ENCODE measurements at regions not wholly inside any gene's neighbourhood (a gene's known extent, or its start where the extent isn't known, plus 50 kb on each side); places are given as distances from the start of the nearest gene placed in this dataset.

DNA sequence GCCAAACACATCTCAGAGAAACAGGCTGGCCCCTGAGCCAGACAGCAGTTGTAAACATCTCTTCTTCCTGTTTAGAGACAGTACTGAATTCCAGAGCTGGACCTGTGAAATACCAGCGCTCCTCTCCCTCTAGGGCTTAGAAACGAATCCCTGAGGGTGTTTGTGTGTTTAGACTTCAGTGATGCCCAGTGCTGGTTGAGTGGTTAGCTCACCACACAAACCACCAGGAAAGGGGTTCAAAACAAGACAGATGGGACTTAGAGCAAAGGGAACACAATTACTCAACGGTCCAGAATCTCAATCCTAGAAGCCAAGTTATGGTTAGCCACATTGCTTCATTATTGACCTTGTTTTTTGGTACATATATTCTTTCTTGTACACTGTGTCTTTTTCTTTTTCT, 108.7 kb upstream of the TMEM170B start (continued):
- TF ChIP-seq, protein P1, sequence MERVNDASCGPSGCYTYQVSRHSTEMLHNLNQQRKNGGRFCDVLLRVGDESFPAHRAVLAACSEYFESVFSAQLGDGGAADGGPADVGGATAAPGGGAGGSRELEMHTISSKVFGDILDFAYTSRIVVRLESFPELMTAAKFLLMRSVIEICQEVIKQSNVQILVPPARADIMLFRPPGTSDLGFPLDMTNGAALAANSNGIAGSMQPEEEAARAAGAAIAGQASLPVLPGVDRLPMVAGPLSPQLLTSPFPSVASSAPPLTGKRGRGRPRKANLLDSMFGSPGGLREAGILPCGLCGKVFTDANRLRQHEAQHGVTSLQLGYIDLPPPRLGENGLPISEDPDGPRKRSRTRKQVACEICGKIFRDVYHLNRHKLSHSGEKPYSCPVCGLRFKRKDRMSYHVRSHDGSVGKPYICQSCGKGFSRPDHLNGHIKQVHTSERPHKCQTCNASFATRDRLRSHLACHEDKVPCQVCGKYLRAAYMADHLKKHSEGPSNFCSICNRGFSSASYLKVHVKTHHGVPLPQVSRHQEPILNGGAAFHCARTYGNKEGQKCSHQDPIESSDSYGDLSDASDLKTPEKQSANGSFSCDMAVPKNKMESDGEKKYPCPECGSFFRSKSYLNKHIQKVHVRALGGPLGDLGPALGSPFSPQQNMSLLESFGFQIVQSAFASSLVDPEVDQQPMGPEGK (CRISPR knock-in tag; IDR thresholded peaks at IDR 0.05), result no peak
- no peak for TF ChIP-seq SPEN (CRISPR knock-in tag; IDR thresholded peaks at IDR 0.05; ENCODE audit: low read depth)
- peak; percentile 40; the same call in 1 of the 2 replicates for TF ChIP-seq IRF2 (CRISPR knock-in tag; IDR thresholded peaks at IDR 0.05)
- TF ChIP-seq, protein P2, sequence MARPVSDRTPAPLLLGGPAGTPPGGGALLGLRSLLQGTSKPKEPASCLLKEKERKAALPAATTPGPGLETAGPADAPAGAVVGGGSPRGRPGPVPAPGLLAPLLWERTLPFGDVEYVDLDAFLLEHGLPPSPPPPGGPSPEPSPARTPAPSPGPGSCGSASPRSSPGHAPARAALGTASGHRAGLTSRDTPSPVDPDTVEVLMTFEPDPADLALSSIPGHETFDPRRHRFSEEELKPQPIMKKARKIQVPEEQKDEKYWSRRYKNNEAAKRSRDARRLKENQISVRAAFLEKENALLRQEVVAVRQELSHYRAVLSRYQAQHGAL (CRISPR knock-in tag; IDR thresholded peaks at IDR 0.05; ENCODE audit: not compliant biosample characterization), result no peak
- TF ChIP-seq, protein P3, sequence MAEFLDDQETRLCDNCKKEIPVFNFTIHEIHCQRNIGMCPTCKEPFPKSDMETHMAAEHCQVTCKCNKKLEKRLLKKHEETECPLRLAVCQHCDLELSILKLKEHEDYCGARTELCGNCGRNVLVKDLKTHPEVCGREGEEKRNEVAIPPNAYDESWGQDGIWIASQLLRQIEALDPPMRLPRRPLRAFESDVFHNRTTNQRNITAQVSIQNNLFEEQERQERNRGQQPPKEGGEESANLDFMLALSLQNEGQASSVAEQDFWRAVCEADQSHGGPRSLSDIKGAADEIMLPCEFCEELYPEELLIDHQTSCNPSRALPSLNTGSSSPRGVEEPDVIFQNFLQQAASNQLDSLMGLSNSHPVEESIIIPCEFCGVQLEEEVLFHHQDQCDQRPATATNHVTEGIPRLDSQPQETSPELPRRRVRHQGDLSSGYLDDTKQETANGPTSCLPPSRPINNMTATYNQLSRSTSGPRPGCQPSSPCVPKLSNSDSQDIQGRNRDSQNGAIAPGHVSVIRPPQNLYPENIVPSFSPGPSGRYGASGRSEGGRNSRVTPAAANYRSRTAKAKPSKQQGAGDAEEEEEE (CRISPR knock-in tag; IDR thresholded peaks at IDR 0.05; ENCODE audit: borderline replicate concordance), result no peak
- TF ChIP-seq GATAD2A (CRISPR knock-in tag; IDR thresholded peaks at IDR 0.05), result peak; percentile 73
- TF ChIP-seq, protein P4, sequence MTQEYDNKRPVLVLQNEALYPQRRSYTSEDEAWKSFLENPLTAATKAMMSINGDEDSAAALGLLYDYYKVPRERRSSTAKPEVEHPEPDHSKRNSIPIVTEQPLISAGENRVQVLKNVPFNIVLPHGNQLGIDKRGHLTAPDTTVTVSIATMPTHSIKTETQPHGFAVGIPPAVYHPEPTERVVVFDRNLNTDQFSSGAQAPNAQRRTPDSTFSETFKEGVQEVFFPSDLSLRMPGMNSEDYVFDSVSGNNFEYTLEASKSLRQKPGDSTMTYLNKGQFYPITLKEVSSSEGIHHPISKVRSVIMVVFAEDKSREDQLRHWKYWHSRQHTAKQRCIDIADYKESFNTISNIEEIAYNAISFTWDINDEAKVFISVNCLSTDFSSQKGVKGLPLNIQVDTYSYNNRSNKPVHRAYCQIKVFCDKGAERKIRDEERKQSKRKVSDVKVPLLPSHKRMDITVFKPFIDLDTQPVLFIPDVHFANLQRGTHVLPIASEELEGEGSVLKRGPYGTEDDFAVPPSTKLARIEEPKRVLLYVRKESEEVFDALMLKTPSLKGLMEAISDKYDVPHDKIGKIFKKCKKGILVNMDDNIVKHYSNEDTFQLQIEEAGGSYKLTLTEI (CRISPR knock-in tag; conservative IDR thresholded peaks at IDR 0.05), result no peak
- TF ChIP-seq ZNF850 (CRISPR knock-in tag; conservative IDR thresholded peaks at IDR 0.05), result no peak
- TF ChIP-seq MAFG (CRISPR knock-in tag; IDR thresholded peaks at IDR 0.05), result no peak
- no peak for TF ChIP-seq MYC (CRISPR knock-in tag; IDR thresholded peaks at IDR 0.05; ENCODE audit: borderline replicate concordance)
- no peak for TF ChIP-seq PAX8 (CRISPR knock-in tag; IDR thresholded peaks at IDR 0.05; ENCODE audit: borderline replicate concordance)
- TF ChIP-seq MZF1 (CRISPR knock-in tag; IDR thresholded peaks at IDR 0.05; ENCODE audit: borderline replicate concordance), result no peak
- TF ChIP-seq ZKSCAN5 (CRISPR knock-in tag; IDR thresholded peaks at IDR 0.05), result no peak
- TF ChIP-seq CBX5 (CRISPR knock-in tag; IDR thresholded peaks at IDR 0.05; ENCODE audit: borderline replicate concordance), result no peak
- no peak for TF ChIP-seq NCOA5 (CRISPR knock-in tag; IDR thresholded peaks at IDR 0.05)
- no peak for TF ChIP-seq ZNF572 (CRISPR knock-in tag; IDR thresholded peaks at IDR 0.05)
- no peak for TF ChIP-seq SETDB1 (CRISPR knock-in tag; IDR thresholded peaks at IDR 0.05; ENCODE audit: borderline replicate concordance)
- TF ChIP-seq, protein P5, sequence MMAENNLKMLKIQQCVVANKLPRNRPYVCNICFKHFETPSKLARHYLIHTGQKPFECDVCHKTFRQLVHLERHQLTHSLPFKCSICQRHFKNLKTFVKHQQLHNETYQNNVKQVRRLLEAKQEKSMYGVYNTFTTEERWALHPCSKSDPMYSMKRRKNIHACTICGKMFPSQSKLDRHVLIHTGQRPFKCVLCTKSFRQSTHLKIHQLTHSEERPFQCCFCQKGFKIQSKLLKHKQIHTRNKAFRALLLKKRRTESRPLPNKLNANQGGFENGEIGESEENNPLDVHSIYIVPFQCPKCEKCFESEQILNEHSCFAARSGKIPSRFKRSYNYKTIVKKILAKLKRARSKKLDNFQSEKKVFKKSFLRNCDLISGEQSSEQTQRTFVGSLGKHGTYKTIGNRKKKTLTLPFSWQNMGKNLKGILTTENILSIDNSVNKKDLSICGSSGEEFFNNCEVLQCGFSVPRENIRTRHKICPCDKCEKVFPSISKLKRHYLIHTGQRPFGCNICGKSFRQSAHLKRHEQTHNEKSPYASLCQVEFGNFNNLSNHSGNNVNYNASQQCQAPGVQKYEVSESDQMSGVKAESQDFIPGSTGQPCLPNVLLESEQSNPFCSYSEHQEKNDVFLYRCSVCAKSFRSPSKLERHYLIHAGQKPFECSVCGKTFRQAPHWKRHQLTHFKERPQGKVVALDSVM (CRISPR knock-in tag; IDR thresholded peaks at IDR 0.05), result no peak
- TF ChIP-seq, protein P6, sequence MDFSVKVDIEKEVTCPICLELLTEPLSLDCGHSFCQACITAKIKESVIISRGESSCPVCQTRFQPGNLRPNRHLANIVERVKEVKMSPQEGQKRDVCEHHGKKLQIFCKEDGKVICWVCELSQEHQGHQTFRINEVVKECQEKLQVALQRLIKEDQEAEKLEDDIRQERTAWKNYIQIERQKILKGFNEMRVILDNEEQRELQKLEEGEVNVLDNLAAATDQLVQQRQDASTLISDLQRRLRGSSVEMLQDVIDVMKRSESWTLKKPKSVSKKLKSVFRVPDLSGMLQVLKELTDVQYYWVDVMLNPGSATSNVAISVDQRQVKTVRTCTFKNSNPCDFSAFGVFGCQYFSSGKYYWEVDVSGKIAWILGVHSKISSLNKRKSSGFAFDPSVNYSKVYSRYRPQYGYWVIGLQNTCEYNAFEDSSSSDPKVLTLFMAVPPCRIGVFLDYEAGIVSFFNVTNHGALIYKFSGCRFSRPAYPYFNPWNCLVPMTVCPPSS (IDR thresholded peaks at IDR 0.05), result no peak
- peak; percentile 78 for TF ChIP-seq SOX5 (CRISPR knock-in tag; IDR thresholded peaks at IDR 0.05; ENCODE audit: borderline replicate concordance)
- no peak for TF ChIP-seq SMAD3 (CRISPR knock-in tag; IDR thresholded peaks at IDR 0.05)

All from HepG2 (cell line).